Sigmoid colon (tissue), 4 donors: ENCODE measurements at regions not wholly inside any gene's neighbourhood (a gene's known extent, or its start where the extent isn't known, plus 50 kb on each side); places are given as distances from the start of the nearest gene placed in this dataset.

Experiments used
- CTCF ChIP-seq, 4 experiments: fragments of 450-650 bp in 3 of 4; fragments of 200-600 bp in 1 of 4; IDR thresholded peaks; one replicate each; pipeline ENCODE4 v1.5.1; 2016 to 2019; ENCODE audit warnings: antibody characterized with exemption in 4 of 4, mild to moderate bottlenecking in 3 of 4, moderate library complexity in 2 of 4
- POLR2A ChIP-seq, 2 donors: fragments of 450-650 bp; IDR thresholded peaks; one replicate each; pipeline ENCODE4 v1.6.1; 2016; ENCODE audit warnings: antibody characterized with exemption in 2 of 2, mild to moderate bottlenecking in 2 of 2, moderate library complexity in 2 of 2
- POLR2AphosphoS5 ChIP-seq, 4 donors: sonication (generic); formaldehyde crosslinking; IDR thresholded peaks; one replicate each; pipeline ENCODE4 v1.6.1; 2017; ENCODE audit warnings: antibody characterized with exemption in 4 of 4

DNA sequence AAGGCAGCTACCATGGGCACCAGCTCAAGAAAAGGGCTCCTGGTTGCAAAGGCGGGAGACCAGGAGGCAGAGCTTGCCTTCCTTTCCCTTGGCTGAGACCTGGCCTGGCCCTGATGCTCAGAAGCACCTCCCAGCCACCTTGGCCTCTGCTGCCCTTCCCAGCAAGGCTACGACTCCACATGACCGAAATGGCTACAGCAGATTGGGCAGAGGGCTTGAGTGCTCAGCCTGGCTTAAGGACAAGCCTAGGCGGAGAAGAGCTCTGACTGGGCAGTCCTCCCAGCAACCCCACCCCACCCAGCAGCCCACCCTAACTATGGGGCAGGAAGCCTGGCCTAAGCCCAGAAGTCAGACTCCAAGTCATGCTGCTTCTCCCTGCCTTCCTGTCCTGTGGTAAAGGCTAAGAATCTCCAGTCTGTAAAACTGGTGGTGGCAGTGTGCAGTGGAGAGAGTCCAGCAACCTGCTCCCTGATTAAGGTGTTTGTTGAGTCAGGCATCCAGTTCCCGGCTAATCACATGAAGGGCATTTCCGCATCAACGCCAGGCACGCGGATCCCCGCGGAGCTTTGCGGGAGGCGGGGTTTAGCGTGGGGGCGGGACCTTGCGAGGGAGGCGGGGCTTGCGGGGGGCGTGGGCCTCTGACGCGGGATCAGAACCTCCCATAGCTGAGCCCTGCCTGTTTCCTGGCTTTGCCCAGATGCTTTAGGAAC is 256.0 kb downstream of the BCL11A start:
- TF ChIP-seq POLR2A (IDR thresholded peaks at IDR 0.05) (no peak), CTCF (IDR thresholded peaks at IDR 0.05) (no peak), POLR2AphosphoS5 (IDR thresholded peaks at IDR 0.05) (no peak)
